KMS-11 (cell line): ENCODE measurements at regions not wholly inside any gene's neighbourhood (a gene's known extent, or its start where the extent isn't known, plus 50 kb on each side); places are given as distances from the start of the nearest gene placed in this dataset.

Source experiments
- H2AFZ ChIP-seq: fragments of 200-600 bp; sonication (generic); 2 replicates; pipeline ENCODE4 v1.6.1; 2016; ENCODE audit warnings: antibody characterized with exemption, mixed run types, low read depth
- H3K27ac ChIP-seq: fragments of 200-600 bp; sonication (generic); 2 replicates; pipeline ENCODE4 v1.6.1; 2016; ENCODE audit warnings: mild to moderate bottlenecking, mixed run types
- H3K27me3 ChIP-seq: fragments of 200-600 bp; sonication (generic); 2 replicates; pipeline ENCODE4 v1.6.1; 2017; ENCODE audit warnings: mild to moderate bottlenecking, low read depth, mixed run types, moderate library complexity; ENCODE audit not compliant: insufficient read depth
- H3K36me3 ChIP-seq: fragments of 200-600 bp; sonication (generic); 2 replicates; pipeline ENCODE4 v1.6.1; 2017; ENCODE audit warnings: mild to moderate bottlenecking, mixed run types; ENCODE audit not compliant: insufficient read depth
- H3K4me1 ChIP-seq: fragments of 200-600 bp; sonication (generic); 2 replicates; pipeline ENCODE4 v1.6.1; 2016; ENCODE audit warnings: mild to moderate bottlenecking, low read depth, mixed run types; ENCODE audit not compliant: poor library complexity, severe bottlenecking
- H3K4me2 ChIP-seq: fragments of 200-600 bp; sonication (generic); 2 replicates; pipeline ENCODE4 v1.7.0; 2016; ENCODE audit warnings: mild to moderate bottlenecking, mixed run types
- H3K4me3 ChIP-seq: fragments of 200-600 bp; sonication (generic); IDR thresholded peaks from 2 replicates; pipeline ENCODE4 v1.6.1; 2017; ENCODE audit warnings: low read depth, low read length, mixed read lengths; ENCODE audit not compliant: insufficient read depth
- H3K79me2 ChIP-seq: fragments of 200-600 bp; sonication (generic); 2 replicates; pipeline ENCODE4 v1.6.1; 2016; ENCODE audit warnings: low read depth, mixed run types; ENCODE audit not compliant: insufficient read depth
- H3K9ac ChIP-seq: fragments of 200-600 bp; sonication (generic); 2 replicates; pipeline ENCODE4 v1.6.1; 2016; ENCODE audit warnings: mild to moderate bottlenecking, mixed run types
- H4K20me1 ChIP-seq: fragments of 200-600 bp; sonication (generic); 2 replicates; pipeline ENCODE4 v1.6.1; 2016; ENCODE audit warnings: mild to moderate bottlenecking, mixed run types; ENCODE audit not compliant: insufficient read depth
- CTCF ChIP-seq: fragments of 200-600 bp; sonication (generic); conservative IDR thresholded peaks from 2 replicates; pipeline ENCODE4 v1.6.1; 2017; ENCODE audit warnings: low read depth, mild to moderate bottlenecking, antibody characterized with exemption, low read length, moderate library complexity, mixed read lengths

DNA sequence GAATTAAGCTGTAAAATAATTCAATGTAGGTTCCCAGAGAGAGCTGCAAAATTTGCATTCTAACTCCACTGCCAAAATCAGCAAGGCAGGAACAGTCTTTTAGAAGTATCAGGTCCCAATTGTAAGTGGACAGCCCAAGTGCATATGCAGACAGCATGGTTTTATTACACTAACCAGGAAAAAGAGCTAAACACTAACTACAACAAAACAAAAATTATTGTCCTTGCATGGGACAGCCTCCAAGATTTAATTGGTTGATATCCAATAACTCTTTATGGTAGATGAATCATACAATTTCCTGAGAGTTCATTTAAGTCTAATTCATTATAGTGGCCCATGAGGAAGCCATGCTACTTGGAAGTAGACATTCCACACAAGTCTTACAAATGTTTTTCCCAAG, 154.3 kb upstream of the ZNF648 start:
- TF ChIP-seq CTCF, result no peak
- Histone ChIP-seq H4K20me1 (no peaks in the 10 kb centered on the region), H3K27ac (no peak overlapping the region)

DNA sequence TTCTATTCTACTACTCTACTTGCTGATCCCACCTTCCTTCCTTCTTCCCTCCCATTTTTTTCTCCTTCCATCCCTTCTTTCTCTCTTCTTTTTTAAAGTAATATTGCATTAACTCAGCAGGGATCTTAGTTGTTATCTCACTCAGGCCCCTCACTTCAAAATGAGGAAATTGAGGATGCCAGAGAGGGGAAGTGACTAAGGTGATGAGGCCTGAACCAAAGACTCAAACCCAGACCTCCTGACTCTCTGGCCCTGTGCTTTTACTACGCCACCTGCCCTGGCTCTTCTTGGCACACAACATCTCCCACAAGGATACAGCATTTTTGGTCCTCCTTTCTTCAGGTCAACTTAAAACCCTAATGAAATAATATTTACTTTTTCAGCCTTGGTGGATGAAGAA, 151.7 kb upstream of the ZNF648 start:
- Histone ChIP-seq H3K4me2 (no peak overlapping the region), H3K9ac (no peak overlapping the region), H4K20me1 (no peaks in the 10 kb centered on the region), H3K4me1 (no peaks in the 10 kb centered on the region), H3K79me2 (no peaks in the 10 kb centered on the region), H2AFZ (no peak overlapping the region), H3K36me3 (no peaks in the 10 kb centered on the region), H3K27me3 (no peaks in the 10 kb centered on the region), H3K4me3 (no peak overlapping the region), H3K27ac (no peak overlapping the region)
- TF ChIP-seq CTCF, result no peak

More for the DNA sequence above, 154.3 kb upstream of the ZNF648 start:
- Histone ChIP-seq H3K9ac (no peak overlapping the region), H3K4me3 (no peak overlapping the region), H3K79me2 (no peaks in the 10 kb centered on the region), H3K27me3 (no peaks in the 10 kb centered on the region), H3K4me2 (no peak overlapping the region), H2AFZ (no peak overlapping the region), H3K4me1 (no peaks in the 10 kb centered on the region), H3K36me3 (no peaks in the 10 kb centered on the region)

DNA sequence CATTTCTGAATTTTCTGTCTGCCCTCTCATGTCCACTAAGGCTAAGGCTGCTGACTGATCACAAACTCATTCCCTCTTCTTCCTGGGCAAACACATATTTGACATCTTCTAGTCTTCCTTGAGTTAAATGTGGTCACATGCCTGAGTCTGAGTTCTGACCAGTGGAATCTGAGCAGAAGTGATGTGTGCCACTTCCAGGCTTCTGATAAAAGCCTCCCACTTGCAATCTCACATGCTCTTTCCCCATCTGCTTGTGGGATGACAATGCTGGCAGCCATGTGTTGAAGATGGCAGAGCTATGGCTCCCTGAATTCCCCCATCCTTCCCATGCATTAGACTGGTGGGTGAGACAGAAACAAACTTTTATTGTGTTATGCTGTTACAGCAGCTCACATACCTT, 149.9 kb upstream of the ZNF648 start:
- no peak overlapping the region for H3K27ac ChIP-seq
- TF ChIP-seq CTCF, result no peak
- no peak overlapping the region for H2AFZ ChIP-seq
- no peaks in the 10 kb centered on the region for H3K36me3 ChIP-seq
- H3K9ac ChIP-seq, result no peak overlapping the region
- no peak overlapping the region for H3K4me3 ChIP-seq
- H3K79me2 ChIP-seq, result no peaks in the 10 kb centered on the region
- no peak overlapping the region for H3K4me2 ChIP-seq
- H3K4me1 ChIP-seq, result no peaks in the 10 kb centered on the region
- no peaks in the 10 kb centered on the region for H3K27me3 ChIP-seq
- no peaks in the 10 kb centered on the region for H4K20me1 ChIP-seq

DNA sequence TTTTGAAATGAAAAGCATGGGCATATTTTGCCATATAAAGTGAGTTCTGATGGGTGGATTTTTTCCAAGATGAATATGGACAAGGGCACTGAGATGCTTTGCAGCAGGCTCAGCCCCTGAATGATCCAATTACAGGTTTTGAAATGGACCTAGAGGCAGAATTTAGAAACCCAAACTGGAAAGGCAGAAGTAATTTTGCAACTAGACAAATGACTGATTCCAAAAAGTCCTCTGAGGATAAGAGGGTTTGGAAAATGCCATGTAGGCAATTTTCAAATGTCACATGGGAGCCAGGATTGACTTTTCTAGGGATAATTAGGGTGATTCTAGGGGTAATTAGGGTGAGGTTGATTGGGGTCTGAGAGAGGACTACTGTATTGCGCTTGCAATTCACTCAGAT, 148.9 kb upstream of the ZNF648 start:
- Histone ChIP-seq H3K27ac (no peak overlapping the region), H3K79me2 (no peaks in the 10 kb centered on the region), H2AFZ (no peak overlapping the region), H3K4me2 (no peak overlapping the region), H3K27me3 (no peaks in the 10 kb centered on the region), H3K4me3 (no peak overlapping the region), H3K9ac (no peak overlapping the region), H3K36me3 (no peaks in the 10 kb centered on the region), H3K4me1 (no peaks in the 10 kb centered on the region), H4K20me1 (no peaks in the 10 kb centered on the region)
- no peak for TF ChIP-seq CTCF

GRCh38 chr1:182207300-182207699, 145.8 kb upstream of the ZNF648 start:
- no peaks in the 10 kb centered on the region for H3K79me2 ChIP-seq
- H4K20me1 ChIP-seq, result no peaks in the 10 kb centered on the region
- H3K36me3 ChIP-seq, result no peaks in the 10 kb centered on the region
- H3K4me2 ChIP-seq, result no peak overlapping the region
- TF ChIP-seq CTCF, result no peak
- H3K4me1 ChIP-seq, result no peaks in the 10 kb centered on the region
- H3K4me3 ChIP-seq, result no peak overlapping the region
- H3K27ac ChIP-seq, result no peak overlapping the region
- H3K27me3 ChIP-seq, result no peaks in the 10 kb centered on the region
- H2AFZ ChIP-seq, result no peak overlapping the region
- no peak overlapping the region for H3K9ac ChIP-seq
